Vagina (tissue), 2 donors: ENCODE measurements at regions not wholly inside any gene's neighbourhood (a gene's known extent, or its start where the extent isn't known, plus 50 kb on each side); places are given as distances from the start of the nearest gene placed in this dataset.

Source experiments
- CTCF ChIP-seq, 3 experiments: fragments of 450-650 bp in 2 of 3; fragments of 200-600 bp in 1 of 3; sonication (generic) in 1 of 3; IDR thresholded peaks; one replicate each; pipeline ENCODE4 v1.5.1; 2017 to 2019; ENCODE audit warnings: antibody characterized with exemption in 3 of 3, mild to moderate bottlenecking in 2 of 3, moderate library complexity in 2 of 3
- POLR2A ChIP-seq, 2 donors: fragments of 450-650 bp; IDR thresholded peaks; one replicate each; pipeline ENCODE4 v1.6.1; 2017; ENCODE audit warnings: antibody characterized with exemption in 2 of 2, mild to moderate bottlenecking in 2 of 2, moderate library complexity in 2 of 2
- POLR2AphosphoS5 ChIP-seq, 2 donors: sonication (generic); formaldehyde crosslinking; IDR thresholded peaks; one replicate each; pipeline ENCODE4 v1.9.0; 2017; ENCODE audit warnings: antibody characterized with exemption in 2 of 2, mild to moderate bottlenecking in 2 of 2, low read depth in 1 of 2; ENCODE audit not compliant: insufficient read depth in 1 of 2

- TF ChIP-seq CTCF (IDR thresholded peaks at IDR 0.05): no peak
- no peak for TF ChIP-seq POLR2A (IDR thresholded peaks at IDR 0.05)
- TF ChIP-seq POLR2AphosphoS5 (IDR thresholded peaks at IDR 0.05; ENCODE audit: insufficient read depth in 1 of 2, low read depth in 1 of 2): no peak
These were observed 198.3 kb downstream of the CYYR1 start for GRCh38 chr21:26374817-26375216.
